SK-N-SH treated with all-trans-retinoic acid at 6 μM for 48 hours (cell line): ENCODE measurements at regions not wholly inside any gene's neighbourhood (a gene's known extent, or its start where the extent isn't known, plus 50 kb on each side); places are given as distances from the start of the nearest gene placed in this dataset.

ENCODE experiments used
- ATAC-seq: fragments of 200-7000 bp; cut with Tn5 transposase; 3 replicates; pipeline ENCODE4 v1.9.1; 2020; ENCODE audit warnings: mild to moderate bottlenecking, moderate library complexity
- ARNTL ChIP-seq: fragments of 450-650 bp; formaldehyde crosslinking; IDR thresholded peaks from 2 replicates; pipeline ENCODE4 v1.5.0; 2020; ENCODE audit warnings: low read depth, mild to moderate bottlenecking, moderate library complexity, borderline replicate concordance
- BACH2 ChIP-seq: fragments of 250-450 bp; sonication (Bioruptor Pico); IDR thresholded peaks from 2 replicates; pipeline ENCODE4 v1.9.0; 2021; ENCODE audit warnings: mild to moderate bottlenecking, borderline replicate concordance
- CSDC2 ChIP-seq: fragments of 250-450 bp; sonication (Bioruptor Pico); IDR thresholded peaks from 2 replicates; pipeline ENCODE4 v1.5.0; 2020; ENCODE audit warnings: mild to moderate bottlenecking, moderate library complexity
- CSRNP3 ChIP-seq: fragments of 250-450 bp; sonication (Bioruptor Pico); IDR thresholded peaks from 2 replicates; pipeline ENCODE4 v1.5.1; 2021; ENCODE audit warnings: mild to moderate bottlenecking, moderate library complexity
- ESRRG ChIP-seq: fragments of 250-450 bp; sonication (Bioruptor Pico); IDR thresholded peaks from 2 replicates; pipeline ENCODE4 v1.6.1; 2021; ENCODE audit warnings: mild to moderate bottlenecking
- GLIS3 ChIP-seq: fragments of 250-450 bp; sonication (Bioruptor Pico); IDR thresholded peaks from 2 replicates; pipeline ENCODE4 v1.5.0; 2020; ENCODE audit warnings: mild to moderate bottlenecking, moderate library complexity
- ISL1 ChIP-seq: fragments of 250-450 bp; sonication (Bioruptor Pico); IDR thresholded peaks from 2 replicates; pipeline ENCODE4 v2.1.2; 2022; ENCODE audit warnings: mild to moderate bottlenecking, moderate library complexity
- PATZ1 ChIP-seq: fragments of 250-450 bp; sonication (Bioruptor Pico); IDR thresholded peaks from 2 replicates; pipeline ENCODE4 v1.8.0; 2020; ENCODE audit warnings: mild to moderate bottlenecking, moderate library complexity, borderline replicate concordance
- POU6F1 ChIP-seq: fragments of 250-450 bp; sonication (Bioruptor Pico); IDR thresholded peaks from 2 replicates; pipeline ENCODE4 v1.8.0; 2021; ENCODE audit warnings: low read depth, mild to moderate bottlenecking, moderate library complexity, borderline replicate concordance
- RARB ChIP-seq: fragments of 250-450 bp; sonication (Bioruptor Pico); IDR thresholded peaks from 2 replicates; pipeline ENCODE4 v1.8.0; 2021; ENCODE audit warnings: mild to moderate bottlenecking, moderate library complexity
- SNAI2 ChIP-seq: fragments of 250-450 bp; sonication (Bioruptor Pico); IDR thresholded peaks from 2 replicates; pipeline ENCODE4 v1.5.0; 2020; ENCODE audit warnings: mild to moderate bottlenecking, moderate library complexity
- TCF4 ChIP-seq: fragments of 250-450 bp; sonication (Bioruptor Pico); IDR thresholded peaks from 2 replicates; pipeline ENCODE4 v1.8.0; 2021; ENCODE audit warnings: mild to moderate bottlenecking, moderate library complexity, borderline replicate concordance
- TOX ChIP-seq: fragments of 250-450 bp; sonication (Bioruptor Pico); IDR thresholded peaks from 2 replicates; pipeline ENCODE4 v1.8.0; 2021; ENCODE audit warnings: mild to moderate bottlenecking, moderate library complexity, borderline replicate concordance
- TSHZ2 ChIP-seq: fragments of 250-450 bp; sonication (Bioruptor Pico); IDR thresholded peaks from 2 replicates; pipeline ENCODE4 v1.5.0; 2020; ENCODE audit warnings: mild to moderate bottlenecking, moderate library complexity
- ZFP30 ChIP-seq: fragments of 450-650 bp; formaldehyde crosslinking; IDR thresholded peaks from 2 replicates; pipeline ENCODE4 v1.5.0; 2022; ENCODE audit warnings: mild to moderate bottlenecking, moderate library complexity
- ZNF70 ChIP-seq: fragments of 450-650 bp; formaldehyde crosslinking; IDR thresholded peaks from 2 replicates; pipeline ENCODE4 v1.5.0; 2020; ENCODE audit warnings: mild to moderate bottlenecking, moderate library complexity
- ZNF8 ChIP-seq: fragments of 450-650 bp; formaldehyde crosslinking; IDR thresholded peaks from 2 replicates; pipeline ENCODE4 v1.5.0; 2020; ENCODE audit warnings: mild to moderate bottlenecking, moderate library complexity

GRCh38 chr6:103838457-103838856 is 1021.3 kb downstream of the HACE1 start (continued):
- TF ChIP-seq ARNTL (CRISPR knock-in tag) (no peak), ZNF8 (CRISPR knock-in tag) (no peak), RARB (CRISPR knock-in tag) (no peak), BACH2 (CRISPR knock-in tag) (no peak), ESRRG (CRISPR knock-in tag) (no peak), ZNF70 (CRISPR knock-in tag) (no peak), CSRNP3 (CRISPR knock-in tag) (no peak), ISL1 (CRISPR knock-in tag) (peak; percentile 94), TCF4 (CRISPR knock-in tag) (peak; percentile 72)
- TF ChIP-seq, all 23 proteins: peak for 7

- no peak for ATAC-seq
- no peak for TF ChIP-seq CSRNP3 (CRISPR knock-in tag)
- TF ChIP-seq PATZ1 (CRISPR knock-in tag), result no peak
- no peak for TF ChIP-seq POU6F1 (CRISPR knock-in tag)
- peak; percentile 91 for TF ChIP-seq TCF4 (CRISPR knock-in tag)
- 0 out of 2 replicates have a peak, but pooled peaks have one; percentile 6 for TF ChIP-seq ZNF8 (CRISPR knock-in tag)
- no peak for TF ChIP-seq ZFP30 (CRISPR knock-in tag)
- no peak for TF ChIP-seq SNAI2
- no peak for TF ChIP-seq CSDC2 (CRISPR knock-in tag)
- no peak for TF ChIP-seq RARB (CRISPR knock-in tag)
Measured at GRCh38 chr6:103826209-103826608, 1033.5 kb downstream of the HACE1 start.

- TF ChIP-seq CSRNP3 (CRISPR knock-in tag) (no peak), POU6F1 (CRISPR knock-in tag) (no peak), BACH2 (CRISPR knock-in tag) (no peak), ZFP30 (CRISPR knock-in tag) (no peak), TOX (no peak), TSHZ2 (CRISPR knock-in tag) (no peak), TCF4 (CRISPR knock-in tag) (no peak), GLIS3 (CRISPR knock-in tag) (no peak), PATZ1 (CRISPR knock-in tag) (no peak)
- no peak for ATAC-seq
Measured at GRCh38 chr6:103820148-103820547, 1039.6 kb downstream of the HACE1 start.
